ENCODE measurements at regions not wholly inside any gene's neighbourhood (a gene's known extent, or its start where the extent isn't known, plus 50 kb on each side); places are given as distances from the start of the nearest gene placed in this dataset.

DNA sequence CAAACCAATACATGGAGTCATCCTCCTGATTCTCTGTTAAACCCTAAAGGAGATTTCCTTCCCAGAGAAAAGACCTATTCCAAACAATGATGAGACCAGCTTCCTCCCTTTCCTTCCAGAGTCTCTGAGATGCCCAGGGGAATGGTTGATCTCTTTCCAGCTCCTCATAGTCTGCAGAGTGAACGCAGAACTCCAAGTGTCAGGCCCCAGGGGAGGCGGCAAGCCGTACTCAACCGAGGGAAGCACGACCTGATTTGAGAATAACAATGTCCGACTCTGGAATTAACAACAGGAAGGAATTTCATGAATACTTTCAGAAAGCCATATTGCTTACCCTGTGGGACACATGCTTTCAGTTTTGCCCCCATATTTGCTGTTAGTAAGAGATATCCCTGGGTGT lies 241.7 kb upstream of the GLI3 start:
- no peak for DNase-seq (ENCODE audit: low read depth)
- Histone ChIP-seq H3K4me1 (ENCODE audit: insufficient read depth, low read length) (no peaks in the 10 kb centered on the region), H3K4me3 (ENCODE audit: insufficient read depth, low read depth, low read length) (no peak overlapping the region), H4K20me1 (ENCODE audit: insufficient read depth, low read length) (no peaks in the 10 kb centered on the region), H3K9ac (ENCODE audit: low read length) (no peak overlapping the region), H3K9me3 (ENCODE audit: insufficient read depth, low read depth, low read length) (no peaks in the 10 kb centered on the region), H3K27me3 (ENCODE audit: insufficient read depth, low read length) (no peaks in the 10 kb centered on the region), H3K4me2 (ENCODE audit: low read length) (no peak overlapping the region), H3K79me2 (ENCODE audit: insufficient read depth, low read length) (no peaks in the 10 kb centered on the region), H3K36me3 (ENCODE audit: insufficient read depth, low read length) (no peaks in the 10 kb centered on the region), H2AFZ (ENCODE audit: low read depth, low read length) (no peak overlapping the region), H3K27ac (ENCODE audit: low read depth, low read length) (no peak overlapping the region)
- Mint-ChIP-seq H3K4me3 (ENCODE audit: unreplicated experiment) (no peak overlapping the region), H3K4me1 (ENCODE audit: low read depth, unreplicated experiment) (peaks cover 14% of the 10 kb centered on the region), H3K27me3 (ENCODE audit: low read depth, unreplicated experiment) (peaks cover 1% of the 10 kb centered on the region), H3K36me3 (ENCODE audit: low read depth, unreplicated experiment) (no peaks in the 10 kb centered on the region), H3K27ac (ENCODE audit: unreplicated experiment) (no peak overlapping the region), H3K9me3 (ENCODE audit: unreplicated experiment) (no peaks in the 10 kb centered on the region)
- TF ChIP-seq, protein P1, sequence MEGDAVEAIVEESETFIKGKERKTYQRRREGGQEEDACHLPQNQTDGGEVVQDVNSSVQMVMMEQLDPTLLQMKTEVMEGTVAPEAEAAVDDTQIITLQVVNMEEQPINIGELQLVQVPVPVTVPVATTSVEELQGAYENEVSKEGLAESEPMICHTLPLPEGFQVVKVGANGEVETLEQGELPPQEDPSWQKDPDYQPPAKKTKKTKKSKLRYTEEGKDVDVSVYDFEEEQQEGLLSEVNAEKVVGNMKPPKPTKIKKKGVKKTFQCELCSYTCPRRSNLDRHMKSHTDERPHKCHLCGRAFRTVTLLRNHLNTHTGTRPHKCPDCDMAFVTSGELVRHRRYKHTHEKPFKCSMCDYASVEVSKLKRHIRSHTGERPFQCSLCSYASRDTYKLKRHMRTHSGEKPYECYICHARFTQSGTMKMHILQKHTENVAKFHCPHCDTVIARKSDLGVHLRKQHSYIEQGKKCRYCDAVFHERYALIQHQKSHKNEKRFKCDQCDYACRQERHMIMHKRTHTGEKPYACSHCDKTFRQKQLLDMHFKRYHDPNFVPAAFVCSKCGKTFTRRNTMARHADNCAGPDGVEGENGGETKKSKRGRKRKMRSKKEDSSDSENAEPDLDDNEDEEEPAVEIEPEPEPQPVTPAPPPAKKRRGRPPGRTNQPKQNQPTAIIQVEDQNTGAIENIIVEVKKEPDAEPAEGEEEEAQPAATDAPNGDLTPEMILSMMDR (IDR thresholded peaks at IDR 0.05; ENCODE audit: insufficient read depth, low read depth, low read length), result no peak
- TF ChIP-seq EZH2 (IDR thresholded peaks at IDR 0.05; ENCODE audit: insufficient read depth, low read length), result no peak
- no peak for FAIRE-seq

DNA sequence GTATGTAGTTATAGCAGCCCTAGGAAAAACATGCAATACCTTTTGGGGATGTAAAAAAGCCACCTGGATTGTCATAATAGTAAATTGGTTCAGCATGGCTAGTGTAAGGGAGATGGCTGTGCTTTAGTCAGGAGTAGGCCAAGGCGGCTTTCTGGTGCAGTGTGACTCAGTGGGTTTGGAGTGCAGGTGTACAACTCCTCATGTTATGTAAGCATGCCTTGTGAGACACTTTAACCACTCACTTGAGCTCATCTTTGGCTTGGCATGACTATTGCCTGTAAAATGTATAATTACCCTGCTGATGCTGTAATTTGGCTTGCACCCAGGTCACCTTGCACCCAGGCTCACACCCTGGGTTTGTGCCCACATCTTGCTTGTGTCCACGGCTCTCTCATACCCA lies 239.2 kb upstream of the GLI3 start:
- H3K4me3 ChIP-seq (ENCODE audit: insufficient read depth, low read depth, low read length), result no peak overlapping the region
- Mint-ChIP-seq H3K36me3 (ENCODE audit: low read depth, unreplicated experiment) (no peaks in the 10 kb centered on the region), H3K9me3 (ENCODE audit: unreplicated experiment) (peaks cover 3% of the 10 kb centered on the region), H3K27me3 (ENCODE audit: low read depth, unreplicated experiment) (peaks cover 1% of the 10 kb centered on the region), H3K27ac (ENCODE audit: unreplicated experiment) (no peak overlapping the region), H3K4me3 (ENCODE audit: unreplicated experiment) (no peak overlapping the region), H3K4me1 (ENCODE audit: low read depth, unreplicated experiment) (peaks cover 14% of the 10 kb centered on the region)
- FAIRE-seq, result no peak
- H2AFZ ChIP-seq (ENCODE audit: low read depth, low read length), result no peak overlapping the region
- no peak overlapping the region for H3K27ac ChIP-seq (ENCODE audit: low read depth, low read length)
- H3K9me3 ChIP-seq (ENCODE audit: insufficient read depth, low read depth, low read length), result no peaks in the 10 kb centered on the region
- H3K4me1 ChIP-seq (ENCODE audit: insufficient read depth, low read length), result no peaks in the 10 kb centered on the region
- H4K20me1 ChIP-seq (ENCODE audit: insufficient read depth, low read length), result no peaks in the 10 kb centered on the region
- TF ChIP-seq, protein P1 (IDR thresholded peaks at IDR 0.05; ENCODE audit: insufficient read depth, low read depth, low read length), result no peak
- no peak for TF ChIP-seq EZH2 (IDR thresholded peaks at IDR 0.05; ENCODE audit: insufficient read depth, low read length)
- H3K4me2 ChIP-seq (ENCODE audit: low read length), result no peak overlapping the region
- DNase-seq (ENCODE audit: low read depth), result no peak
- H3K27me3 ChIP-seq (ENCODE audit: insufficient read depth, low read length), result no peaks in the 10 kb centered on the region
- no peak overlapping the region for H3K9ac ChIP-seq (ENCODE audit: low read length)
- H3K36me3 ChIP-seq (ENCODE audit: insufficient read depth, low read length), result no peaks in the 10 kb centered on the region
- H3K79me2 ChIP-seq (ENCODE audit: insufficient read depth, low read length), result no peaks in the 10 kb centered on the region

DNA sequence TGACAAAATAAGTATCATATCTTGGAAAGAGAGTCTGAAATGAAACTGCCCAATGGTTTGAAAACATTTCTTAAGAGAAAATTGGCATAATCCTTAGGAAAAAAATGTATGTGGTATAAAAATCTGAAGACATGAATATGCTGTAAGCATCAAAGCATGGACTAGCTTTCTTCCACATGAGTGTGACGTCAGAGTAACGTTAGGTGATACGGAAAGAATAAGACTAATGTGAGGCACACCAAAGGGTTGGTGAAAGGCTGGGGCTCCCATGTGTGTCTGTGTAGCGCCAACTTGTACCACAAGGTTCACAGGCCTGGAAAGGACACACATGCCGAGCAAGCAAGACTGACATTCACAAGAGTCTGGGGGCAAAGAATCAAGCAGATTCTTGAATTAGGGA lies 238.1 kb upstream of the GLI3 start:
- H3K9ac ChIP-seq (ENCODE audit: low read length), result no peak overlapping the region
- H3K9me3 Mint-ChIP-seq (ENCODE audit: unreplicated experiment), result peaks cover 3% of the 10 kb centered on the region
- no peak for FAIRE-seq

More for the DNA sequence above, 238.1 kb upstream of the GLI3 start:
- Mint-ChIP-seq H3K27me3 (ENCODE audit: low read depth, unreplicated experiment) (peaks cover 1% of the 10 kb centered on the region), H3K4me1 (ENCODE audit: low read depth, unreplicated experiment) (peaks cover 8% of the 10 kb centered on the region), H3K4me3 (ENCODE audit: unreplicated experiment) (no peak overlapping the region), H3K36me3 (ENCODE audit: low read depth, unreplicated experiment) (no peaks in the 10 kb centered on the region), H3K27ac (ENCODE audit: unreplicated experiment) (no peak overlapping the region)
- no peak overlapping the region for H3K27ac ChIP-seq (ENCODE audit: low read depth, low read length)
- H3K27me3 ChIP-seq (ENCODE audit: insufficient read depth, low read length), result no peaks in the 10 kb centered on the region
- H3K36me3 ChIP-seq (ENCODE audit: insufficient read depth, low read length), result no peaks in the 10 kb centered on the region
- H3K4me1 ChIP-seq (ENCODE audit: insufficient read depth, low read length), result no peaks in the 10 kb centered on the region
- TF ChIP-seq EZH2 (IDR thresholded peaks at IDR 0.05; ENCODE audit: insufficient read depth, low read length), result no peak
- TF ChIP-seq, protein P1 (IDR thresholded peaks at IDR 0.05; ENCODE audit: insufficient read depth, low read depth, low read length), result no peak
- DNase-seq (ENCODE audit: low read depth), result no peak
- no peaks in the 10 kb centered on the region for H3K9me3 ChIP-seq (ENCODE audit: insufficient read depth, low read depth, low read length)
- H3K4me3 ChIP-seq (ENCODE audit: insufficient read depth, low read depth, low read length), result no peak overlapping the region
- no peaks in the 10 kb centered on the region for H3K79me2 ChIP-seq (ENCODE audit: insufficient read depth, low read length)
- no peak overlapping the region for H3K4me2 ChIP-seq (ENCODE audit: low read length)
- H2AFZ ChIP-seq (ENCODE audit: low read depth, low read length), result no peak overlapping the region
- H4K20me1 ChIP-seq (ENCODE audit: insufficient read depth, low read length), result no peaks in the 10 kb centered on the region

Data from astrocyte (in vitro differentiated cells and primary cell).